T-helper 2 cell treated with Interferon-gamma antibody and Interleukin-4, amounts not matched to agents 100 ng/mL and 5 ng/mL, for 36 hours (primary cell): ENCODE measurements at regions not wholly inside any gene's neighbourhood (a gene's known extent, or its start where the extent isn't known, plus 50 kb on each side); places are given as distances from the start of the nearest gene placed in this dataset.

Experiments used
- intact Hi-C: fragments of 100-400 bp; cut with micrococcal nuclease; formaldehyde crosslinking; loops from one replicate; pipeline ENCODE4 v1.15.1; 2023

DNA sequence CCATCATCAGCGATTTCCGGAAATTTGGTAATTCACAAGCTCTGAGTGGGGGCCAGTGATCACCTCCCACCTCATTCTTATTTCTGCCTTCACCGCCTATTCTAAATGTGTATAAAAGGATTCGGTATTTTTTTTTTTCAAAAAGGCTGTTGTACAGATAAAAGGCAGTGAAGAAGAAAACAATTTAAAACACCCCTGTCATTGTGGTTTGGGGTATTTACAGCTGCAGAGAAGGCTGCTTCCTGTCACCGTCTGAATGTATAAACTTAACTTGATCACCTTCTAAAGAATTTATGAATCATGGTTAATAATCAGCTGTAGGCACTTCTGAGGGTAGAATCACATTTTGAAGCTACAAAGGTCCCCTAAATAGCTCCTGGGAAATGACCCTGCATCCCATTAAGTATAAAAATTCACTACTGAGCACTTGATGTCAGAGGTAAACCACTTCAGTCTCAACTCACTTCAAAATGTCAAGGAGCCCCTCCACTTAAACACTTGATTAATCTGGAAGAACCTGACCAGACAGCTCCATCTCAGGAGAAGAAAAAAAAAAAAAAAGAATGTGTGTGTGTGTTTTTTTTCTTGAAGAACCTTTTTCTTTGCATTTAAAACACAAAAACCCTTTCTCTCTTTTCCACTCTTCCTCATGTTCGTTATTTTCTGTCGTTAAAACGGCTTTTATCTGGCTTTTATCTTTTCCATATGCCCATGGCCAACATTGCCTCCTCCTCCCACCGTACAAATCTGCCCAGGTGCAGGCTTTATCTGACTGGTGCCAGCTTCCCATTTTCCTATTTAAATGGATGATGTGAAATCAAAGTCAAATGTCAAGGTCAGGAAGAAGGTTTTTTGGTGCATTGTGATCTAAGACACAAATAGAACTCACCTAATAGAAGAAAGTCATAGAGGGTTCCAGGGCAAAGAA lies 291.2 kb downstream of the IRX1 start:
- intact Hi-C loops, result no loop called here

DNA sequence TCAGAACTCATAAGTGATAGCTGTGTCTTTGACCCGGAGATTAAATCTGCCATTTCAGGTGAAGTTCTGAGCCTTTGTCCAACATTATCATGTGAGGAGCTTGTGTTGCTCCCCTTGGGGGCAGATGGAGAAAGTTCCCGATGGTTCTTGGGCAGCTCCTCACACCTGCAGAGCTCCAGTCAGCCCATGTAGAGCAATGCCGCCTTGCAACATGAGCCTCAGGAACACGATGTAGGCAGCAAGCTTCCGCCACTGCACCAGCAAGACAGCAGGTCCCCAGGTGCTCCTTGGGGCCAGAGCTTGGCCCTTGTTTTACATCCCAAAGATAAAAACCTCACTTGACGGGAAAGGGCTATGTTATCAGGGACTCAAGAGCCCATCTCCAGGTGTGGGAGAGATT lies 292.7 kb downstream of the IRX1 start:
- intact Hi-C loops, result no loop called here

DNA sequence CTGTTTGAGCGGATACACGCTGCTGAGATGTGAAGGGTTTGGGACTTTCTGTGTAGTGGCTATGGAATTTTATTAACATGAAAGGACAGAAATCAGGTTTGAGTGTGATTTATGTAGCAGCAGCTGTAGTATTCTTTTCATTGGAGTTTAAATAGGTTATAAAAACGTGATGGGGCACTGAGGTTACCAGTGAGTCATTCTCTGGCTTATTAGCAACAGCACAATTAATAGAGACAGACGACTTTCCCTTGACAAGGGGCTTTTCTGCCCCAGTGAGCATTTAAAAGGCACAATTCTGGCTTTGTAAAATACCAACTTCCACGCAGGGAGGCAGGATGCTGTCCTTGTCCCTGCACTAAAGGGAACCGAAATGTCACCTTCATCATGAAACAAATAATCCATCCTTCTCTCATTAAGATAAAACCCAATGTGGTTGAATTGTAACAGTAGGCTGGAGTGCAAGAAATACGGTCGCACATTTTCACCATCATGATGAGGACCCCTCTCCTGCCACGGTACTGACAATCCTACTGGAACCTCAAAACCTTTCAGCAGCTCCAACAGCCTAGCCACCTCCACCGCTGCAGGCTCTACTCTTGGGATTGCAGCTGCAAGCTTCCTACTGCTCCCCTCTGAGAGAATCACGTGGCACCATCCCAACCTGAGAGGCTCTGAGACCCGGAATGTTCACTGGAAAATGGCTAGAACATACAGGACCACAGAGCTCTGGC lies 293.9 kb downstream of the IRX1 start:
- intact Hi-C loops, result no loop called here

- intact Hi-C loops, result no loop called here
Observed at GRCh38 chr5:3891113-3891512, 295.5 kb downstream of the IRX1 start.

DNA sequence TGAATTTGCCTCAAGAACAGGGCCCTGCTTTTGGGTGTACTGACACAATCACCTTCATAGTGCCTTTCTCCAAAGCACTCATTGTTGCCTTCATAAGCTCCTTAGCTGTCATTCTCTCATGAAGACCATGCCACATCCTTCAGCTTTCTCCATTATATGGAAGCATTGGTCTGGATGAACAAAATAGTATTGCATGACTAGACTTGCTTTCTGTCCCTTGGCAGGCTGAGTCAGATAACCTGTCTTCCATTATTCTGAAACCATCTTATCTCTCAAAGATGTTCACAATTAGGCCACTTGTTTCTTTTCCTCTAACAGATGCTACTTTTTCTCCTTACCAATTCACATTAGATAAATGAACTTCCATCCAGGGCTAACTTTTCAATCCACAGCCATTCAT lies 297.9 kb downstream of the IRX1 start:
- intact Hi-C loops, result no loop called here

- intact Hi-C loops, result no loop called here
Observed at GRCh38 chr5:3893975-3894374, 298.3 kb downstream of the IRX1 start.

- intact Hi-C loops, result no loop called here
Observed at GRCh38 chr5:3896098-3896497, 300.5 kb downstream of the IRX1 start.

DNA sequence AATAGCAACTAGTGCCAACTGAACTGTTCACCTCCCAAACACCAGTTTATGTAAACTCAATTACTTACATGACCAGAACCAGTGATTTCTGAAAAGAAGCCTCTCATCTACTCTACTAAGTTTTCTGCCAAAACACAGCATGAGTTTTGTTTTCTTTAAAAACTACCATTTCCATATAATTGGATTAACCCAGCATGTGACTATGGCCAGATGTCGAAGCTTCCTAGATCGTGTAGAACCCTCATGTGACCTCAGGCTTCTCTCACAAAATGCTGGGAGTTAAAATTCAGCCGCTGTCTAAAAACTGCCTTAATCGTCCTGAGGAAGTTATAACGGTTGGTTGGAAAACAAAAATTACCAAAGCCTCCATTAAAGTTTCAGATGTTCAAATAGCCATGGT lies 303.5 kb downstream of the IRX1 start:
- intact Hi-C loops, result no loop called here

DNA sequence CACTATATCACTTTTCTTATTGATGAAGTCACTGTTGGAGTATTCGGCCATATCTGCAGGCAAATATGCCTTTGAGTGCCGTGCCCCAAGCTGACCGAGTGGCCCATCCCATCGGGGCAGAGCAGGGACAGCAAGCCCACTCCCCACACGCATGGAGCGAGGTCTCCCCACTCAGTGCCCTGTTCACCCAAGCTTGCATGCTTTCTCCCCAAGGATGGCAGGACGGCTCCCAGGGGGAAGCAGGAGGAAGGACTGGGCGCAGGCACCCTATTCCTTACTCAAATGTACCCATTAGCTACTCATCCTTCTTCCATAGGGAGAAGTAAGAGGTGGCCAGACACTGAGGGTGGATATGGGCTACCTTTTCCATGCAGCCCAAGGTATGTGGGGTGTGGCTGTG lies 309.0 kb downstream of the IRX1 start:
- intact Hi-C loops, result no loop called here

GRCh38 chr5:3905031-3905430 lies 309.4 kb downstream of the IRX1 start:
- intact Hi-C loops, result no loop called here

GRCh38 chr5:3905521-3905920 lies 309.9 kb downstream of the IRX1 start:
- intact Hi-C loops, result no loop called here

DNA sequence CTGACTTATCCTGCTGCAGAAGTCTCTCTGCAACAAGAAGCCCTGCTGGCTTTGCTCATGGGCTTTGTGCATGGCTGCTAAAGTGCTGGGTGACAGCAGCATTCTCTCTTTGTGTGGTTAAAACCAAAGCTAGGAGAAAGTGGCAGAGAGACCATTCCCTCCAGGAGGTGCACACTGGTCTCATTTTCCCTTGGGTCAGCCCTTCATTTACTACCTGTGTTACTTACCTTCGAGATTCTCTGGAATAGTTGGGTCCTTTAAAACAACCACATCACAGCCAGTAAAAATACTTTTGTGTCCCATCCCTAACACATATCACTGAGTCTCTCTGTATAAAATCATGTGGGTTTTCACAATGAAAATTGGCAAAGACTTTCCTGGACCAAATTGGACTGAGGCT lies 315.5 kb downstream of the IRX1 start:
- intact Hi-C loops, result no loop called here

DNA sequence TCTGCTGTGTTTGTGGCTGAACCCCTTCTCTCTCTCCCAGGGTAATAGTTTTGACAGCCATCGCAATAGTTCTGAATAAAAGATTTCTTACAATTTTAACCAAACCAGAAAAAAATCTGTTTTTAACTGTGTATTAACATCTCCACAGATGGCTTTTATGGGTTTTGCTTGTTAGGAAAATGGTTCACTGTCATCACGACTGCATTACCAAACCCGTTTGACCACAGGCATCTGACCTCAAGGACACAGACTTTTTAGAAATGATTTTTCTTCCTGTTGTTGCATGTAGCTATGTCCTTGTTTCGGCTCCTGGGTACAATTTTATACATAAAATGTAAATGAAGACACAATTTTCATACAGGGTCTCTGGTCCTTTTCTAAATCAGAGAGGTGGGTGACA lies 316.1 kb downstream of the IRX1 start:
- intact Hi-C loops, result no loop called here

GRCh38 chr5:3912790-3913189 lies 317.2 kb downstream of the IRX1 start:
- intact Hi-C loops, result no loop called here

- intact Hi-C loops, result no loop called here
Observed at GRCh38 chr5:3913279-3913678, 317.6 kb downstream of the IRX1 start.

GRCh38 chr5:3925022-3925421 lies 329.4 kb downstream of the IRX1 start:
- intact Hi-C loops, result no loop called here

DNA sequence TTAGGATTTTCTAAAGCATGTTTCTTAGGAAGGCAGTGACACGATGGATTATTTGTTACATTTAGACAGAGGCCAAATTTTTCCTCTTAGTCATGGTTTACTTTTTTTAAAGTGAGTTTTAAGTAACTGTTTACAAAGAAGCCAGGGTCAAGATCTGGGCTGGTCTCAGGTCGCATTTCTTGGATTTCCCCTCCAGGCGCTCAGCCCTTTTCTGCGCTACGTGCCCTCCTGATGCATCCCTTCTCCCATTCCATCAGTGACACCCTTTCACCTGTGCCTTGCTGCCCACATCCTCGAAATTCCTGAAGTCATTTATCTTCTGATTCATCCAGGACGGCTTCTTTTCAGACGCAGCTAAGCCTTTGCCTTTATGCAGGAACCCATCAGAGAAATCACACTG lies 330.3 kb downstream of the IRX1 start:
- intact Hi-C loops, result no loop called here

- intact Hi-C loops, result no loop called here
Observed at GRCh38 chr5:3929799-3930198, 334.2 kb downstream of the IRX1 start.

DNA sequence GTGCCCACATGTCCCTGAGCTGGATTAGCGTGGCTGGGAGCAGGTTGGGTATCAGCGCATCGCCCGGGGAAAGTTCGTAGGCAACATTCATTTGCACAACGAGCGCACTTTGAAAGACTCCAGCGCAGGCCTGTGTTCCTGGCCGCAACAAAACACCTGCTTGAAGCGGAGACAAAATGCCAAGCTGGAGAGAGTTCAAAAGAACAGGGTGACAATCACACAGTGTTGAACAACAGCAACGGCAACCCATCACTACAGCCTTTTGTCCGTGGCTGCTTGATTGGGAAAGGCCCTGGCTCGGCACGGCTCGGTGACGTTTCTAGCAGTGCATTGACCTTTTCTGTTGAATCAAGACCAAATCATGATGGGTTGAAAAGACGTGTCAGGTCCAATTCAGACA lies 336.3 kb downstream of the IRX1 start:
- intact Hi-C loops, result no loop called here

- intact Hi-C loops, result no loop called here
Observed at GRCh38 chr5:3933536-3933935, 337.9 kb downstream of the IRX1 start.

DNA sequence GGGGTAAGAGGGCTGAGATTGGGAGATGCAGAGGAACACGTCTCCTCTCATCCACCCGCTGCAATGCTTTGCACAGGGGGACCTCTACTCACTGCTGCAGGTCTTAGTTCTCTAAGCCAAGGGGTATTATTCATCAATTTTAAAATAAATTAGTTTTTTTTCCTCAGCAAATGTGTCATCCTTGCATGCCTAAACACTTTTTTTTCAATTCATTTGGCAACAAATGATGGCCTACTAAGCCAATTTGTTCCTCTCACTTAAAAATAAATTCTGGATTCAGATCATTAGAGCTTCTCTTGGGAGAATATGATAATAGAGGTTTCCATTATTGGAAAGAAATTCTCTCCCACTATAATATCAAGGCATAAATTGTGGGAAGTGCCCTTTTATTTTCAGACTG lies 338.3 kb downstream of the IRX1 start:
- intact Hi-C loops, result no loop called here

GRCh38 chr5:3943859-3944258 lies 348.2 kb downstream of the IRX1 start:
- intact Hi-C loops, result no loop called here

GRCh38 chr5:3944930-3945329 lies 349.3 kb downstream of the IRX1 start:
- intact Hi-C loops, result no loop called here
